RCC 7860 (cell line): ENCODE measurements at regions not wholly inside any gene's neighbourhood (a gene's known extent, or its start where the extent isn't known, plus 50 kb on each side); places are given as distances from the start of the nearest gene placed in this dataset.

Source experiments
- DNase-seq: peaks from one replicate; pipeline ENCODE4 v3.0.0-alpha.2; 2015; ENCODE audit warnings: low spot score
- FAIRE-seq: peaks from 2 replicates; lab custom pipeline; 2012; peaks lifted over from hg19 to GRCh38; lab: Jason Lieb, UNC

DNA sequence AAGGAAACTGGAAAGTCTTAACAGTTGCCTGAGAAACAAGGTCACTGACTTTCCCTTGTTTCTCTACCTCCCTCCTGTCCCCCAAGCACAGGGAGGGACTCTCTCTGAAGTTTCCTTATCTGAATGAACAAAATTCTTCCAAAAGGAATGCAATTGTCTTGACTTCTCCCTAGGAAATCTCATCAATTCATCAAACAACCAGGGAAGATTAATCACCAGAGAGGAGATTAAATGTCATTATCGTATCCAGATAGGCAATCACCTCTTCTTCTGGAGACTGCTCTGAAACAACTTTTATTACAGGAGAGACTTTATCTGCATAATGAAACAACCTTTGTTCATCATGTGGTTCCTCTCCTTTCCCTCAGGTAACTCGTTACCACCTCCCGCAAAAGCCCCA is 431.4 kb downstream of the SLC16A7 start:
- DNase-seq, result no peak
- no peak for FAIRE-seq

GRCh38 chr12:60034147-60034546 is 438.3 kb downstream of the SLC16A7 start:
- FAIRE-seq (no peak), DNase-seq (no peak)

GRCh38 chr12:60035835-60036234 is 440.0 kb downstream of the SLC16A7 start:
- DNase-seq (no peak), FAIRE-seq (no peak)

DNA sequence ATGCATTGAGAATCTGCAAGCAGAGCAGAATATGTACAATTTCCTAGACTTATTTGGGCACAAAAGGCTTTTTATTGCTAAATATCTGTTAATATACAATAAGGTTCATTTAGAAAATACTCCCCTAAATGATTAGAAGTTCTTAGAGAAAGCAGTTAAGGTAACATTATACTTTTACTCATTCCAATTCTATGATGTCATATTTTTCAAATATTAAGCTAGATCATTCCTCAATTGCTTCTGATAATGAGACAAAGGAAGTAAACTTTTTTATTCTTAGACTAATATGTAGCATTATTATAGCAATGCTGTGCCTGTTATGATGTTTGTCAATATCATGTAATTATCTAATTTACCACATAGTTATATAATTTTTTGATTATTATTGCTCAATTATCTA is 447.0 kb downstream of the SLC16A7 start:
- FAIRE-seq (no peak), DNase-seq (no peak)

DNA sequence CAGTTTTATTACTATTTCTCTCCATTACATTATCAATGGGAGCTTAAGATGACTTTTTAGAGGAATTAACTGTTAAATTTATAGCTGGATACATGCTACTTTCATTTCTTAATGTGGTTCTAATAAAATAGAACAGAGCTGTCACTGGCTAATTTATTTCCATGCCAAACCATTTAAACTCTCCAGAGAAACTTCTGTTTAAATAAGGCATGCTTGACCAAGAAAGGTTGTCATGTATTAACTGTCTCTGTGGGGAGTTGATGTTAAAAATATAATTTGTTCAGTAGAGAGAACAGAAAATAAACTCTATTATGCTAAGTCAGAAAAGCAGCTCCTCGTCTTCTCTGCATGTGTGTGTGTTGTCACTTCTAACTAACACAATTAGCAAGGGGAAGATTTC is 447.4 kb downstream of the SLC16A7 start:
- FAIRE-seq (no peak), DNase-seq (no peak)

GRCh38 chr12:60052483-60052882 is 456.7 kb downstream of the SLC16A7 start:
- no peak for DNase-seq
- no peak for FAIRE-seq

GRCh38 chr12:60059180-60059579 is 463.4 kb downstream of the SLC16A7 start:
- FAIRE-seq, result no peak
- DNase-seq, result no peak

DNA sequence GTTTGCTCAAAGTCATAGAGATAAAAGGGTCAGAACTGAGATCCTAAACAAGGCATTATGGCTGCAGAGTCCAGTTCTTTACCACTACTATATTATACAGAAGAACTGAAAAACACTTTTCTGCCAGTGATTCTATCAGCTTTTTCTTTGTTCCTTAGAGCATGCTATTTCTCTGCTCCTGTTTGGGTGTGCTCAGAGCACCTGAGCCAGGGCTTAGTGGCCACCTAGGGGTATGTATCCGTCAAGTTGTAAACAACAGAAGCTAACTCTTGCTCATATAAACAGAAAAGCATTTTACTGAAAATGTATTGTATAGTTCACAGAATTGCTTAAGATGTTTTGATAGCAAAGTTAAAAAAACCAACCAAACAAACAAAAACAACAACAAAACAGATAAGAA is 470.8 kb downstream of the SLC16A7 start:
- DNase-seq (no peak), FAIRE-seq (no peak)

DNA sequence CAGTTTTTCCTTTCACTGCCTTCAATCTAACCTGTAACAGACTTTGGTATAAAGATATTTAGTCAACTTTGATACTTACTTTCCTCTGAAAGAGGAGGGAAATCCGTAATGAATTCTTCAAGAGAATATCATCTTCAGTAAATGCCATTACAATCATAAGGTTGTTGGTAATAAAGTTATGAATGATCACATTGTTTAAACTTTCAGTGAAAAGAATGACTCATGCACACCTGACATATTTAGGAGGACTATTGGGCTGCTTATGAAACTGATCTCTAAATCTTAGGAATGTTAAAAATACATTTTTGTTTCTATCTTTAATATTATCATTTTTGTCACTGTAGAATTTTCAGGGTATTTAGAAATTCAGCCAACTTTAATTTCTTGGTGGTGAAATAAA is 474.7 kb downstream of the SLC16A7 start:
- no peak for FAIRE-seq
- DNase-seq, result no peak

DNA sequence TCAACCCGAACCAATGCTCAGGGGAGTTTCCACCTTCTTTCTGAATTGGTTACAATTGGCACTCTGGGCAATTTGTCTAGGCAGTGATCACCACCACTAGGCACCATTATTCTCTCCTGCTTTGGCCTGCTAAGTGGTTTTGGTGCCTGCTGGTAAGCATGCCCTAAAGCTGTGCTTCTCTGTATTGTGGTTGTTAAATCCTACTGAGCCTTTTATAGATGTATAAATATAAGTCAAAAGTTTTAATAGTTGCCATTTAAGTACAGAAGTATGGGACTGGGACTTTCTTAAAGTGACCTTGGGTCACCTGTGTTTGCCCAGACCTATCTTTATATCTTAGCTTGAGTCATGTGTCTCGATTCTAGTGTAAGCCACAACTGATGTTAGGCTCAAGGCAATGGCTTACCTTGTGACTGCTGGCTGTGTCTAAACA is 475.9 kb downstream of the SLC16A7 start:
- no peak for FAIRE-seq
- no peak for DNase-seq

DNA sequence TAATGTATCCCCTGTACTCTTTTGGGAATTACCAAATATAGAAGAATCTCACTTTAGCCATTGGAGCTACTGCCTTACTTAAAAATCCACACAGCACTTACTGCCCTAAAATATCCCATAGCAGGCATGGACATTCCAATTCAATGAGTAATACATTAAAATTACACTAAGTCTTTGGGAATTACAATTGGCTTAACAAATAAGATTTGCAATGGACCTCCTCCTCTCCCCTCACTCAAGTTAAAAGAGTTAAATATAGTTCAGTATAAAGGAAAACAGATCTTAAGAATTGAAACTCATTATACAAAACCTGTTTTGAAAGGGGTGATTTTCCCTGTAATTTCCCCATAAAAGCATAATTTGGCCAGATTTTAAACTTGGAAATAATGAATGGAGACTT is 477.1 kb downstream of the SLC16A7 start:
- no peak for DNase-seq

DNA sequence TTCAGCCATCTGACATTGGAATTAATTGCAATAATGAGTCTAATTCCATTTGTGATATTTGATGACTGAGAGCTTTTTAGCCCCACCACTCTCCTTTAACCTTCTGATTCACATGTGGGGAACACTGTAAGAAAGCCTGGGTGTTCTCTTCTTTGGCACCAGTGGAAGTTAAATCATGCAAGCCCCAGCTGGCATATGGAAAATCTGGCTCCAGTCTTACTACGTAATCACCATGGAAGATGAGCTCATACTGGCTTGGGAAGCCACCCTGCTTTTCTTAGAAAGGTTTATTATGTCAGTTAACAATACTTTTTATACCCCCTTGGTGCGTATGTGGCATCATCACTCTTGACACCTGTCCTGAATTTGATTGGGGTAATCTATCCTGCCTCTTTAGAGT is 479.3 kb downstream of the SLC16A7 start:
- DNase-seq (no peak), FAIRE-seq (no peak)

More for the DNA sequence above, 477.1 kb downstream of the SLC16A7 start:
- no peak for FAIRE-seq

GRCh38 chr12:60078026-60078425 is 482.2 kb downstream of the SLC16A7 start:
- DNase-seq (no peak), FAIRE-seq (no peak)

- DNase-seq (no peak), FAIRE-seq (no peak)
These were observed 497.6 kb downstream of the SLC16A7 start for GRCh38 chr12:60093428-60093827.

DNA sequence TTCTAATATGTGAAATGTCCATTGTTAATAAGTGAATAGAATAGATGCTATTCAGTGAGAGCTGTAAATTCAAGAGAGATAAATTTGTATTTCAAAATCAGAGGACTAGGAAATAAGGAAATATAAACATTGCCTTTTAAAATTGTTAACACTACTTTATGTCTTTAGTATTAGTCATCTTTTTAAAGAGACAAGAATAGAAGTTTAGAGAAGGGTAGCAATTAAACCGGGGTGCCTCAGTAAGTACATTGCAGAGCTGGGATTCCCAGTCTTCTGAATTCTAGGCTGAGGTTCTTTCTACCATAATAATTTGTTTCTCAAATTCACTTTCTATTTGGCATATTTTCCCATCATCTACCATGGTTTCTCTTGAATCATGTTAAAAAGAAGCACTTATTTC is 498.6 kb downstream of the SLC16A7 start:
- FAIRE-seq, result no peak

GRCh38 chr12:60096727-60097126 is 500.9 kb downstream of the SLC16A7 start:
- FAIRE-seq (no peak), DNase-seq (no peak)

More for the DNA sequence above, 498.6 kb downstream of the SLC16A7 start:
- no peak for DNase-seq

DNA sequence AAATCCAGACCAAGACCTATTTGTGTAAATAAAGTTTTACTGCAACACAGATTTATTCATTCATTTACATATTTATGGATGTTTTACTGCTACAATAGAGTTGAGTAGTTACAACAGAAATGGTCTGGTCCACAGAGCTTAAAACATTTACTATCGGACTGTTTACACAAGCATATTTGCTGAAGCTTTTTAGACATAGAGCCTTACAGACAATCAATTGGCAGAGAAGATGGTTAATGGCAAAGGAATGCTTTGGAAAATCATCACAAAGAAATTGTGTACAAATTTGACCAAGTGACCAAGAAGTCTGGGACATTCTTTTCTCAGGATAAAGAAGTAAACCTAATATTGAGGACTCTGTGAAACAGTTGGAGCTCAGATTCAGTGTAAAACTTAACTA is 504.3 kb downstream of the SLC16A7 start:
- DNase-seq (no peak), FAIRE-seq (no peak)

DNA sequence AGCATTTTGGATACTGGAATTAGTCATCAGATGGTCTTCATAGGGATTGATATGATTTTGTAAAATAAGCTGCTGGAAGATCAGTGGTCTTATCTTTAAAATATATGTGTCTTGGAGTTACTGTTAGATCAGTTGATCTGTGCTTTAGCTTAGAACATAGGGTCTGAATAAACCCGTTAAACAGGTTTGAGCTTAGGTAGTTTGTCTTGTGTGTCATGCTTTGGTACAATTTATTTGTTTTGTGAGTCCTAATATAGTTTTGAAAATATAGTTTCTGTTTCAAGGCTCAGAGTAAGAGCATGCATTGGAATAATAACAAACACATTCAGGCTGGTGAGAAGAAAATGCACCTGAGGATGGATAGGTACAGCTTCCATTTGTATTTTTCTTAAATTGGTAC is 505.0 kb downstream of the SLC16A7 start:
- FAIRE-seq, result no peak
- no peak for DNase-seq

DNA sequence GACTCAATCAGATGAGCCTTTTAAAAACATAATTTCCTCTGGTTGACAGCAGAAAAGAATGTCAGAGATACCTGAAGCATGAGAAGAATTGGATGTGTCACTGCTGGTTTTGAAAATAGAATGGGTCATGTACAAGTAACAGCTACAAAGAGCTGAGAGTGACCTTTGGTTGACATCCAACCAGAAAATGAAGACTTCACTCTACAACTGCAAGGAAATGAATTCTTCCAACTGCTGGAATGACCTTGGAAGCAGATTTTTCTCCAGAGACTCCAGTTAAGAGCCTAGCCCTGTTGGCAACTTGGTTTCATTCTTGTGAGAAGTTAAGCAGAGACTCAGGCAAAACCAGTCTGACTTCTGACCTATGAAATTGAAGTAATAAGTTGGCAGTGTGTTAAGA is 505.9 kb downstream of the SLC16A7 start:
- DNase-seq, result no peak
- no peak for FAIRE-seq

DNA sequence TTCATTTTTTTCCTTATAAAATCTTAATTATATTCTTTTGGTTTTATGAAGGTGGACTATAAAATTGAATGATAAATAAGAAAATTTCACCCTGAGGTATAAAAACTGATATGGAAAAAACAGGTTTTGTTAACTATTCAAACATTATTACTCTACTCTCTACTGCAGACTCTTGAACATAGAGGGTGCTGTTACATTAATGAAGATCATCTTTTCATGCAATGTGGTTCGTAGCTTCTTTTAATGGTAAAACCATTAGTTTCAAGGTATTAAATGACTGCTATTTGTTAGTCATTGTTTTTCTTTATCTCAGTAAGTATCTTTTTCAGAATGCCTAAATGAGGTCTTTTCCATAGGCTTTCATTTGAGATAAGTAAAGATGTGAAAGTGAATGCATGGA is 510.4 kb downstream of the SLC16A7 start:
- FAIRE-seq (no peak), DNase-seq (no peak)

DNA sequence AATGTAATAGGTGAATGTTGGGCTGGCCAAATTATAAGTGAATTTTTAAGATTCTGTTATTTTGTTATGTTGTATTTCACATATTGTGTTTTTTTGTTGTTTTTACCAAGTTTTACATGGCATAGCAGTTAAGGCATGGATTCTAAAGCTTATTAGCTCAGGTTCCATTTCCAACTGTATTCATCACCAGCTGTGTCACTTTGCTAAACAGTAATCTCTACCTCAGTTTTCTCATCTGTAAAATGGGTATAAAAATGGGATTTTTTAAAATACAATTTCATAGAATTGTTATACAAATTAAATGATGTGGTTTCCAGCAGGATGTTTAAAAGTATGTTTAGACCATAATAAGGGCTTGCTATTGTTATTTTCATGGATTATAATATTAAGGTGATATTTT is 512.2 kb downstream of the SLC16A7 start:
- DNase-seq (no peak), FAIRE-seq (no peak)

- FAIRE-seq (no peak), DNase-seq (no peak)
These were observed 516.2 kb downstream of the SLC16A7 start for GRCh38 chr12:60112063-60112462.

GRCh38 chr12:60112763-60113162 is 516.9 kb downstream of the SLC16A7 start:
- FAIRE-seq (no peak), DNase-seq (no peak)

DNA sequence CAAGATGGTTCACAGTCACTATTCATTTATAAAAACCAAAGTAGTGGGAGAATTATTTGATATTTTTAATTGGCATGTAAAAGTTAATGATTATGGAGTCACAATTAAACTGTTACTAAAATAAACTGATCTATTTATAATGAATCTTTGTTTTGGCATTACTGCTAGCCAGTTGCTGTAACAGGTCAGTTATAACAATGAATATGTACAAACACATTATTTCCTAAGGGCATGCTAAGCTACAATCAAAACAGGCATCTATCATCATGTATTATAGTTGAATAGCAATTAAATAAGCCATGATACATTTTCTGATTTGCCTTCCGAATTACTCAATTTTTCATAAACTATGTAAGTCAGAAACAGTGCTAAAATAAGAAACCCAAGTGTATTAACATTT is 518.3 kb downstream of the SLC16A7 start:
- no peak for FAIRE-seq
- no peak for DNase-seq
